NCI-H2081 (cell line): ENCODE measurements at regions not wholly inside any gene's neighbourhood (a gene's known extent, or its start where the extent isn't known, plus 50 kb on each side); places are given as distances from the start of the nearest gene placed in this dataset.
A peak's percentile ranks its signal among the peaks of the same experiment; 100 is the strongest.
"Not testable (repeated sequence)": the region's sequence is repeated elsewhere in the genome, so short reads cannot be mapped to it uniquely, and the experiment has no call there.

ENCODE experiments used
- DNase-seq, 2 experiments: peaks; one replicate each; lab custom pipeline; 2025; lab: John Stamatoyannopoulos, UW

DNA sequence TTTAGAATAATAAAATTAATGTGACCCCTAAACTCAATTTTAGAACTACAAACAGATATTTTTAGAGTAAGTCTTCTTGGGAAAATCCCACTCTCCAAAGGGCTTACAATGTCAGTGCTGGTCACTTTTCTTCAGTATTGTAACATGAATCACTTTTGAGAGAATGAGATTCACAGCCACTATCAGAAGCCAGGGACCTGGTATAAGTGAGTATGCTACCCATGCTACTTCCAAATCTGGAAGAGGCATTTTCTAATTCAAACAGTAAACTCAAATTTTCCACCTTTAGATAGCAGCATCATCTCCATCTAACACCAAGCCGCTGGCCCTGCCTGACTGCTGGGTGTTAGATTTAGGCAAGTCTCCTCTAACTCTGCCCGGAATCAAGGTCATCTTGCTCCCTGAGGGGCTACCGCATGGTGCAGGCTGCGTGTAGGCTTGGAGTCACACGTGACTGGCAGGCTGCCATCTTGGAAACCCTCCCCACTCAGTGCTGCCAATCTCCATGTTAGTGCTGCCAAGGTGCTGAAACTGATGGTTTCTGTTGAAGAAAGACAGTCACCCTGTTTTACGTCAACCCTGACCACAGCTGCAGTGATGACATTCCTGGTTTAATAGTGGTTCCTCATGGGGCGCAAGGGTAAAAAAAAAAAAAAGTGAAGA lies 882.9 kb upstream of the B3GALT2 start:
- DNase-seq, result no peak

DNA sequence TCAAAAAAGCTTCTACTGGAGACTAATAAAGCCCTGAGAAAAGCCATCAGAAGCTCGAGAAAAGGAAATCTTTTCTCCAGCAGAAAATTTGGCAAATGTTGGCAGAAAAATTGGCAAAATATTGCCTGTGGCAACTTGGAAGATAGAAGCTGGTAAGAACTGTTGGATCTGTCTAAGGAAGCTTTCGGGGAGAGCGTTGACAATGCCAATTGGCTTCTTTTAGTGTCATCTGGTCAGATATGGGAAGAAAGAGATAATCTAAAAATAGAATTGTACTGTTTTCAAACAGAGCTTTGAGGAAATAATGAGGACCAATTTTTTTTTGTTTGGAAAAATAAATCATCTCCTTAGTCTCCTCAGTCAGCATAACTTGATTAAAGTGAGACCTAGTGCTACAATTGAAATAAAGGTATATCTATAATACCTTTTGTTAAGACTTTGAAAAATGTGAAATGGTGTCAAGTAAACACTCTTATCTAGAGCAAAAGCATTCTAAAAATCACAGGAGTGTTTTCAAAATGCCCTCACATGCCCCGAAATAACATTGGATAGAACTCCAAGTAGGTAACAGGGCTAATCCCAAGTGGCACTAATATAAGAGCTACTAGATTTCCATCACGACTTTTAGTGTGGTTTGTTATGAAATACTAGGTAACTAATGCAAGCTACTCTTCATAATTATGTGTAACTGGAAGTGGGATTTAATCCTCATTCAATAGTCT lies 882.2 kb upstream of the B3GALT2 start:
- DNase-seq, result no peak

DNA sequence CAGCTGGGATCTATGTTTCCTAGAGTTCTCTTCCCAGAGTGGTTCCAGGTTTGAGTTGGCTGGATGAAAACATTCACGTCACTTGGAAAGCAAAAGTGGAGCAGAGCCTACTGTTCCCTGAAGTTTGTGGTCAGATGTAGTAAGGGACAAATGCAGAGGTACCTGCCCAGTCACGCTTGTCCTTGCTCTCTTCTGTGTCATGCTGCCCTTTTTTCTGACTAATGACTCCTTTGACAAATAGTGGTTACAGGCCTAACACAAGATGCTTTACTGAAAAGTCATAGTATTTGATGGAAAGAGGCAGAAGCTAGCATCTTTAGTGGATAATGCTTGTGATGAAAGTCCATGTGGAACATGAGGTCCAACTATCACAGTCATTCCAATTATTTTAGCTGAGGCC lies 881.4 kb upstream of the B3GALT2 start:
- DNase-seq, result no peak

DNA sequence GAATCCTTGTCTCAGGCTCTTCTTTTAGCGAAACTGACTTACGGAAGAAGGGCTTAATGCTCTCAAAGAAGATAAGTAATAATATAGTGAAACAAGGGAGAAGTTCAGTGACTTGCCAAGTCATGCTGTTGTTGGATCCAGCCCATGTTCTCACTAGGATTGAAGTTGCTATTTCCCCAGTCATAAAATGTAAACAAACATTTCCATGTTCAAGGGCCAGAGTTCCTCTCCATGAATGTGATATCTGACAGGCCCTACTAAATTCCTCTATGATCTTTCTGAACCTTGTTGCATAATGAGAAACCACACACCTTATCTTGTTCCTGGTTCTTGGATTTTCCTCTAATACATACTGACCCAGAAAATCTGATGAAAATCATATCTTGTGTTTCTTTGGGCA lies 876.5 kb upstream of the B3GALT2 start:
- DNase-seq, result no peak

DNA sequence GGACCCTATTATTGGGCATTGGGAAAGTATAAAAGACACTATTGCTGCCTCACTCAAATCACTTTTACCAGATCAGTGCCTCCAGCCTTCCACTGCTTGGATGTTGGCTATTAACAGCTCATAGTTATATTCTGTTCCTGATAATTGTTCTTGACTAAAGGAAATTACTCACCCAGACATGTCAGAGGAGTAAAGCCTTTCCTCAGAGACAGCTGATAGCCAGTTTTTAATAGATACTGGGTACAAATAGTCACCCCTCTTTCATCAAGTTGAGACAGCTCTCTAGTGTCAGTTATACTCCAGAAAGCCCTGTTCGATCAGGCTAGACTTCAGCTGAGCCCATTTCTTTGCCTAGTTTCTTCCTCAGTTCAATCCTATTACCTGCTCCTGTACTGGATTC lies 876.1 kb upstream of the B3GALT2 start:
- DNase-seq, result no peak

DNA sequence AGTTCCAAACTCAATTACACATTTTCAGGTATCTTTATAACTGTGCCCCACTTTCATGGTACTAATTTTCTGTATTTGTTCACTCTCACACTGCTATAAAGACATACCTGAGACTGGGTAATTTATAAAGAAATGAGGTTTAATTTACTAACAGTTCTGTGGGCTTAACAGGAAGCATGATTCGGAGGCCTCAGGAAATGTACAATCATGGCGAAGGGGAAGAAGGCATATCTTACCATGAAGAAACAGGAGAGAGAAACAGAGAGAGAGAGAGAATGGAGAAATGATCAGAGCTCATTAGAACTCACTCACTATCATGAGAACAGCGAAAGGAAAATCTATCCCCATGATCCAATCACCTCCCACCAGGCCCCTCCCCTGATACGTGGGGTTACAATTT lies 874.1 kb upstream of the B3GALT2 start:
- DNase-seq, result no peak

DNA sequence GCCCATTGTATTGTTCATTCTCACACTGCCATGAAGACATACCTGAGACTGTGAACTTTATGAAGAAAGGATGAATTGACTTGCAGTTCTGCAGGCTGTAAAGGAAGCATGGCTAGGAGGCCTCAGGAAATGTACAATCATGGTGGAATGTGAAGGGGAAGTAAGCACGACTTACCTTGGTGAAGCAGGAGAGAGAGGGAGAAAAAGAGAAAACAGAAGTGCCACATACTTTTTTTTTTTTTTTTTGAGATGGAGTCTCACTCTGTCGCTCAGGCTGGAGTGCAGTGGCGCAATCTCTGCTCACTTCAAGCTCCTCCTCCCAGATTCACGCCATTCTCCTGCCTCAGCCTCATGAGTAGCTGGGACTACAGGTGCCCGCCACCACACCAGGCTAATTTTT lies 871.9 kb upstream of the B3GALT2 start:
- not testable (repeated sequence) for DNase-seq

DNA sequence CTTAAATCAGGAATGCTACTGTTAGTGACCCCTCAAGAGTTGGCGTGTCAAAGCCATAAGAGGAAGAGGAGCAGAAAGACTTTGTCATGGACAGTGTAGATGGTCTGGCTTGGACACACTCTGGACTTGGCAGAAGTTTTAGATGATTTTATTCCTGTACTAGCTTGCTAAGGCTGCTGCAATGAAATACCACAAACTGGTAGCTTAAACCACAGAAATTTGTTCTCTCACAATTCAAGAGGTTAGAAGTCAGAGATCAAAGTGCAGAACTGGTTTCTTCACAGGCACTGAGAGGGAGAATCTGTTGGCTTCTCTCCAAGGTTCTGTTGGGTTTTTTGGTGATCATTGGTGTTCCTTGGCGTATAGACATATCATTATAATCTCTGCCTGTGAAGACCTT lies 869.8 kb upstream of the B3GALT2 start:
- DNase-seq, result no peak

DNA sequence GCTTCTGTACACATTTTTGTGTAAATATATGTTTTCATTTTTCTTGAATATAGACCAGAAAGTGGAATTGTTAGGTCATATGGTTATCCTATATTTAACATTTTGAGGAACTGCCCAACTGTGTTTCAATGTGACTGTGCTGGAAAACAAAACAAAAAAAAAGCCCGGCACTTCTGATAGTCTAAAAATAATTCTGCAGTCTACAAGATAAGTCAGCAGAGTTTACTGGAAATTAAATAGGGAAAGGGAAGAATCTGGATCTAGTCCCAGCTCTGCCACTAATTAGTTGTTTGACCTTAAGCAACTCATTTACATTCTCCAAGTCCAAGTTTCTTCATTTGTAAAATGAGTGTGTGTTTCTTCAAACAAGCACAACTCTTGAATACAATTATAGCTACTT lies 869.1 kb upstream of the B3GALT2 start:
- no peak for DNase-seq

DNA sequence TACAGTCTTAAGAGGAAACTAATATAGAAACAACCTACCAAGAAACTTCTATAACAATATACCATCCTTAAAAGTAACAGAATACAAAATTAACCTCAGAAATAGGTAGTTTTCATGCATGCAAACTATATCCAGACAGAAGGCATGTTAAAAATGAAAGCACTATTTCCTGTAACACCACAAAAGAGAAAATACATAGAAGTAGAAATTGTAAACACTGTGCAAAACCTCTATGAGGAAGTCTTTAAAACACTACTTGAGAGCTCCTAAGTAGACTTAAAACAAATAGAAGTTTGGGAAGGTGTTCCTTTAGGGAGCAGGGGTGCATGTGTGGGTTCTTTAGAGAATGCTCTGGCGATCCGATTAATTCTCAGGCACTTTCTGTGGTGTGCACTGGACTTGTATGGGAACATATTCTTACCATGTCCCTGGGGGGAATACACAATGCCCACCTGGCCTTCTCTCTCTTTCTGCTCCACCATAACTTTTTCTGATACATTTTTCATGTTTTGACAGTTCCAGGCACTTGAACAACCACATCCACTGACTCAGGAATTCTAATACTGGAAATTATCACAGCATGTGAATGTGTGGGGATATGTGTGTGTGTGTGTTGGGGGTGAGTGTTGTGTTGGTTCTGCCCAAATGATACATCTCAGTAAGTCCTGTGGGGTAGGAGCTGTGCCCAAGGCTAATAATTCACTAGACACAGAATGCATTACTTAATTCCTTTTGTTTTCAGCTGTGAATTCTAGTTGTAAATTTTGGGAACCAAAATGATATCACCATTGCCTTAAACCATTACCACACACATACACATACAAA lies 866.3 kb upstream of the B3GALT2 start:
- no peak for DNase-seq

DNA sequence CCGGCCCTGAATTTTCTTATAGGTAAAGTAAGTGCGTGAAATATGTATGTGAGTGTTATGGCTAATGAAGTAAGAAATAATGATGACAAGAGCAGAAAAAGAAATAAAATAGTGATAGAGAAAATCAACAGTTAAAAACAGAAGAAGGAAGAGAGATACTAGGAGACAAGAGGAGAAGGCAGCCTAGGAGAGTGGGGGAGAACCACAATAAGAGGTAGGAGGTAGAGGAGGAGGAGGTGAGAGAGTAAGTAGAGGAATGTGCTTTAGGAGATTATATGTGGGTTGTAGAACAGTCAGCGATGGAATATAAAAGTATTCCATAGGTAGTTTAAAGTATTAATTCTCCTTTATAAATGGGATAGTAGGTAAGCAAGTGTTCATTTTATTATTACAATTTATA lies 861.5 kb upstream of the B3GALT2 start:
- no peak for DNase-seq

DNA sequence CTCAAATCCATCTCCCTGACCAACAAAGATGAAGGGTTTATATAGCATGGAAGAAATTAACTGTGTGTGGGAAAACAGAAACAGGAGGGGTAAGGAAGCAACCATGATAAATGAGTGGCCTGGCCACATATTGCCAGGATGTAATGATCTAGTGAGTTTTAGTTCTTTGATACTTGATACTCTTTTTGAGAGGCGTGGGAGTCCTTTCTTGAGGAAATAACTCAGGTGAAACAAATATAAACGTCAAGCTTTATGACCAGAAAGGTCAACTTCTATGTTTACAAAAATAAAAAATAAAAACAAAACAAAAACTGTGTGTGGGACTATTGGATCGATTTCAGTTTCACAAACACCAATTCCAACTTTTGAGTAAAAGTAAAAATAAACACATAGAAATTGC lies 860.8 kb upstream of the B3GALT2 start:
- DNase-seq, result no peak

DNA sequence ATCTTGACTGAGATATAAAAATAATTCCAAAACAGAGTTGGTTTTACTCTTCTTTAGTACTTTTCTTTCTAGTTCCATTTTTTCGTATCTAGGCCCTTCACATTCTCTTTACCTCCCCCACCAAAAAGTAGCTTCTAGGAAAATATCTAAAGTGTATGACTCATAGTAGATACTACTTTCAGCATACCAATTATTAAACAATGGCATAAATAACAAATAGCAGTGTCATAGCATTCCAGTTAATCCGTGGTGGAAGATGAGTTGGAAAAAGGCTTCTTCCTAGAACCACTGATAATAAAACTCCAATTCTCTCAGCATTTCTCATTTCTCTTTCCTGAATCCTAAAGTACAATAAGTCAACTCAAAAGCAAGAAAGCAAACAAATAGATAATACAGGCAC lies 859.0 kb upstream of the B3GALT2 start:
- no peak for DNase-seq

DNA sequence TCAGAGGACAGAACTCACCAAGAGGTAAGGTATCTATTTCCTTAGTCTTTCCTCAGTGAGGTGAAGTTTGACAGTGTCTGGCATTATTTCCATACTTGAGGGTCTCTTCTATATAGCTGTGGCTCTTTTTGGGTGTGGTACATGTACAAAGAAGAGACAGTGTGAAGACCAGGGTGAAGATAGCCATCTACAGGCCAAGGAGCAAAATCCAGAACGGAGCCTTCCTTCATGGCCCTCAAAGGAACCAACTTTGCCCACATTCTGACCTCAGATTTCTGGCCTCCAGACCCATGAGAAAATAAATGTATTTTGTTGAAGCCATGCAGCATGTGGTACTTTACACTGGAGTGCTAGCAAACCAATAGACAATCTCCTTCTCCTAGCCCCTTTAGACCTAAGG lies 858.5 kb upstream of the B3GALT2 start:
- DNase-seq, result no peak

DNA sequence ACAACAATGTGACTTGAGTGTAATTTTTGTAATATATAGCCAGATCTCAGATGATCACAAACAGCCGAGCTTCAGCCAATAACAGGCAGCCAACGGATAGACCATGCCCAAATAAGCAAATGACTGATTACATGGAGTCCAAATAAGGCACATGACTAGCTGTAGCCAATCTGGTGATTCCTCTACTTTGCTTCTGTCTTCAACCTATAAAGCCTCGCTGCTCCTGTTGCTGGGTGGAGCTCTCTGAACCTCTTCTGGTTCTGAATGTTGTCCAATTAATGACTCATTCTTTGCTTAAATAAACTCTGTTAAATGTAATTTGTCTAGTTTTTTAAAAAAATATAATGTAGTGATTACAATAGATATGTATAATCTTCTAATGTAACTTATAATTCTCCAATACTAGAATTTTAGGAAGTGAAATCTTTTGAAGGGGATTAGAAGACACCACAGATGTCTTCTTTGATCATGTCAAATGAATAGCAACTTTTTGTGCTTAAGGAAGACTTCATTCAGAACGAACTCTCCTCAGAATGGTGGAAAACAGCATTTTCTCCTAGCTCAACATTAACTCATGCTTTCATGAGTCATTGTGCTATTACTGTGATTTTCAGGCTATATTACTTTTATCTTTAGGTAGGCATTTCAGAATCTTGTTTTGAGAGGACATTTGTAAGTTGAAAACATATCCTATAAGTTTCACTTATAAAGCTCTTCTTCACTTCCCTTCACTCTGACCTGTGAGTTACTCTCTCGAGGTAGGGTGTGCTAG lies 857.8 kb upstream of the B3GALT2 start:
- no peak for DNase-seq

DNA sequence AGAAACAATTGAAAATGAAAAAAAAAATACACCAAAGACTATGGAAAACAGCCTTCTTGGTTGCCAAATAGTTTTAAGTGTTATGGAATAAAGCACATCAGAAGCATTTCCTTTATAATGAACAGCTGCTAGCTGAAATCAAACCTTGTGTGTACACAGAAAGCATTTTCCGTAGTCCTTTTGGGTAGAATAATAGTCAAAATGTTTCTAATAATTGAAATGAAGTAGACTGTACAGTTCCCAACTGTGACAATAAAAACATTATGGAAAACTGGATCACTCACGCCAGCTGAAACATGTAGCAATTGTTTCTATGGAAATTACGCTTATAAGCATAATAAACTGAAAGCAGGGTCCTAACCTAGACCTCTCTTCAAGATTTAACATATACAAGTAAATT lies 856.3 kb upstream of the B3GALT2 start:
- DNase-seq, result peak in 1 of 2 experiments; percentile 7

DNA sequence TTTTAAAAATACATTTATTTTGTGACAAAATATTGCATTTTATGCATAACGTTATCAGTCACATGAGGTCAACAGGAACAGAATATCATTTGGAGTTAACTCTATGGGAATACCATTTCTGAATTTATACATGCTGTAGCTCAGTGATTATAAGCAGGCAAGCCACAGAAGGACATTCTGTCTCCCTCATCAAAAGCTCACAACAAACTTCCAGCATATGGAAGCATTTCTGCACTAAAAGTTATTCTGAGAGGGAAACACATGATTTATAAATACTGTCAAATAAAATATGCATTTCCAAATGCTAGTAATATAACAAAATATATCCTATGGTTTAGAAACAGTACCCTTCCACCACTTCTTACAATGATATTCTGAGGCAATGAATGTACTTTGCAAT lies 854.1 kb upstream of the B3GALT2 start:
- no peak for DNase-seq

DNA sequence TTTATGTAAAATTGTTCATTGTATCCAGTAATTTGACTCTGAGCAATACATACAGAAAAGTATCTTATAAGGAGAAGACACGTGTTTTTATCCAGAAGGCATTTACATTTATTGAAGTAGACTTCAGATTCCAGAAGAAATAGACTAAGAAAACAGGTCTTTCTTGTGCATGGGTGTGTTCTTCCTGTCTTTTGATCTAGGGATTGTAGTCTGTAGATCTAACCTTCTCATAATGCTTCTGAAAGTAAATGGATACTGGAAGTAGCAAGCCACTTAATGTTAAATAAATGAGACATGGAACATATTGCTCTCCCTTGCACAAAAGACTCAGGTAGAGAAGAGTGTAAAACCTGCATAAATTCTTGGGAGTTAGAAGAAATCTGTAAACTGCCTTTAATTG lies 853.2 kb upstream of the B3GALT2 start:
- no peak for DNase-seq

DNA sequence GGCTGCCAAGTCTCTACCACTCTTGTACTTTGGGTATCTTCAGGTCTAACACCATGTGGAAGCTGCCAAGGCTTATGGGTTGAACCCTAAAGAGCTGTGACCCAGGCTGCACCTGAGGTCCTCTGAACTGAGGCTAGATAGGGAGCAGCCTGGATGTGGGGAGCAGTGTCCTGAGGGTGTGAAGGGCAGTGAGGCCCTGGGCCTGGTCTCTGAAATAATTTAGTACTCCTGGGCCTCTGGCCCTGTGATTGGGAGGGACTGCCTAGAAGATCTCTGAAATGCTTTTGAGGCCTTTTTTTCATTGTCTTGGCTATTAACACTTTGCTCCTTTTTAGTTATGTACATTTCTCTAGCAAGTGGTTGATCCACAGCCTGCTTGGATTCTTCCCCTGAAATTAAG lies 847.2 kb upstream of the B3GALT2 start:
- DNase-seq, result no peak

DNA sequence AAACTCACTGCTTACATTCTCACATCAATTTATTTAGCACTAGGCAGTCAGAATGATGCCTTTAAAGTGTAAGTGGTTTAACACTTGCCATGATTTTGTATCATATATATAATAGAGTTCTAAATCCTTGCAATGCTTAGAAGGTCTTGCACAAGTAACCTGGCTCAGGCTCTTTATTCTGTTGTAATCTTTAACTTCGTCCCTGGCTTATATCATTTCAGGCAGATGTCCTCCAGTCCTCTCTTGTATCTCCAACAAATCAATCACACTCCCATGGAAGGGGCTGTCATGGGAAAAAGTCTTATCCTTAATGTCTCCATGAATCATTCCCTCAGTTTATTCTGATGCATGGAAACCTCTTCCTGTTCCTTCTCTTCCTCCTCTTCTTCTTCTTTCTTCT lies 841.6 kb upstream of the B3GALT2 start:
- no peak for DNase-seq

DNA sequence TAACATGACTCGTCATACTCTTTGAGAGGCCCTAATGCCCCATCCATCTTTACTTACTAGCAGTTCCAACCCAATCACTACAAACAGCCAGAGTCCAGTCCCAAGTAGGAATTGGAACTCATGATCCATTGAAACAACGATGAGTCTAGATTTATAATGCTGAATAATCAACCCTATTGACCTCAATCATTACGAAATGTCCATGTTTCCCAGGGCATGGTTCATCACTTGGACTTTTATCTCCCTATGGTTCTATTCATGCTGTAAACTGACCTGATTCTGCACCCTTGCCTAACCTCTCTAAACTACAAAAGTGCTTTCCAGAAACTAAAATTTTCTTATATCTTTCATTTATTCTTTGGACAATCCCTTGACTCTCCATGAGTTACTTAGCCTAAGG lies 840.0 kb upstream of the B3GALT2 start:
- no peak for DNase-seq

DNA sequence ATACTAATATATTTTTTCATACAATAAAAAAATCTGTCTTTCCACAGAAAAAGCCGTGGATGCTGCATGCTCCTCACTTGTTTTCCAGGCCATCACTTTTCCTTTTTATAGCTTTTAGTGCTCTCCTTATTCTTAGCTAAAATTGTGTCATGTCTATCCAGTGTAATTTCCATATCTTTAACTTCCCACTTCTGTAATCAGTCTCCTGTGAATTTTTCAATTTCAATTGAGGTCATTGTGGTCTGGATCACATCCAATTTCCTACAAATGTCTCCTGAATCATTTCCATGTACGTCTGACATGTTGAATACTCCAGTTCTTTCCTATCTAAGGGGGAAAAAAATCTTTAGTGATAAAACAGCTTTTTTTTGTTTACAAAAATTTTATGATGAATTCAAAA lies 838.2 kb upstream of the B3GALT2 start:
- DNase-seq, result no peak
